Adrenal gland (tissue), 9 donors: ENCODE measurements at regions not wholly inside any gene's neighbourhood (a gene's known extent, or its start where the extent isn't known, plus 50 kb on each side); places are given as distances from the start of the nearest gene placed in this dataset.

ENCODE experiments used
- DNase-seq, 7 donors: peaks; one replicate each; pipeline ENCODE4 v3.0.0-alpha.2; 2019 to 2020
- H3K27ac ChIP-seq, 5 donors: fragments of 200-600 bp; sonication (generic) in 4 of 5; 1 replicate in 3 of 5; 2 replicates in 2 of 5; pipeline versions ENCODE4 v1.5.1 to v1.8.0; 2016 to 2020; ENCODE audit warnings: mild to moderate bottlenecking in 1 of 5
- H3K27me3 ChIP-seq: fragments of 200-600 bp; 2 replicates; pipeline ENCODE4 v1.8.0; 2021
- H3K36me3 ChIP-seq, 2 donors: fragments of 200-600 bp; replicated peaks in 1 of 2; 1 replicate in 1 of 2; 2 replicates in 1 of 2; pipeline versions ENCODE4 v1.5.1 to v1.8.0; 2018 to 2022
- H3K4me1 ChIP-seq, 2 donors: fragments of 200-600 bp; replicated peaks in 1 of 2; 1 replicate in 1 of 2; 2 replicates in 1 of 2; pipeline versions ENCODE4 v1.5.1 to v1.8.0; 2018 to 2021
- H3K4me3 ChIP-seq, 4 donors: fragments of 200-600 bp; sonication (generic) in 3 of 4; one replicate each; pipeline ENCODE4 v1.5.1; 2016 to 2018
- H3K9me3 ChIP-seq, 3 donors: fragments of 200-600 bp; sonication (generic) in 1 of 3; replicated peaks in 1 of 3; 1 replicate in 2 of 3; 2 replicates in 1 of 3; pipeline versions ENCODE4 v1.5.1 to v1.8.0; 2016 to 2021
- POLR2A ChIP-seq, 2 donors: fragments of 450-650 bp; IDR thresholded peaks; one replicate each; pipeline ENCODE4 v1.6.1; 2017; ENCODE audit warnings: antibody characterized with exemption in 2 of 2, mild to moderate bottlenecking in 2 of 2, moderate library complexity in 1 of 2
- WGBS, 4 donors: extraction: QIAGEN DNeasy Blood & Tissue Kit in 2 of 4; methylation state at CpG; one replicate each; pipeline versions ENCODE4 v1.1.5 to v1.1.7; 2013 to 2017; 5-methylcytosine and 5-hydroxymethylcytosine counted together
- intact Hi-C, 2 donors: fragments of 100-400 bp; cut with DNase I; formaldehyde crosslinking; loops; one replicate each; pipeline versions ENCODE4 v1.14.1 to v1.15.0; 2022 to 2023
- TF ChIP-seq, protein P1 (sequence below), 6 experiments: fragments of 450-650 bp in 4 of 6; fragments of 200-600 bp in 2 of 6; sonication (generic) in 1 of 6; IDR thresholded peaks; 1 replicate in 5 of 6; 2 replicates in 1 of 6; pipeline versions ENCODE4 v1.5.1 to v1.8.0; 2016 to 2021; ENCODE audit warnings: antibody characterized with exemption in 6 of 6, mild to moderate bottlenecking in 2 of 6, moderate library complexity in 1 of 6
- donor health status: healthy with polysubstance abuse.
- donor health status: Bipolar disorder and iron deficiency.
- donor health status: DM: yes; HTN: yes; CAD: no.
- donor health status: DM: no; HTN: no; CAD: no.
- donor health status: DM: no; HTN: no; CAD: no.

GRCh38 chr13:75194717-75195462 lies 287.1 kb downstream of the TBC1D4 start:
- no peak for DNase-seq
- no peaks in the 10 kb centered on the region for H3K27me3 ChIP-seq
- H3K36me3 ChIP-seq = no peaks in the 10 kb centered on the region
- H3K9me3 ChIP-seq = no peaks in the 10 kb centered on the region
- H3K4me1 ChIP-seq = no peaks in the 10 kb centered on the region
- intact Hi-C loops = no loop called here
- TF ChIP-seq, protein P1, sequence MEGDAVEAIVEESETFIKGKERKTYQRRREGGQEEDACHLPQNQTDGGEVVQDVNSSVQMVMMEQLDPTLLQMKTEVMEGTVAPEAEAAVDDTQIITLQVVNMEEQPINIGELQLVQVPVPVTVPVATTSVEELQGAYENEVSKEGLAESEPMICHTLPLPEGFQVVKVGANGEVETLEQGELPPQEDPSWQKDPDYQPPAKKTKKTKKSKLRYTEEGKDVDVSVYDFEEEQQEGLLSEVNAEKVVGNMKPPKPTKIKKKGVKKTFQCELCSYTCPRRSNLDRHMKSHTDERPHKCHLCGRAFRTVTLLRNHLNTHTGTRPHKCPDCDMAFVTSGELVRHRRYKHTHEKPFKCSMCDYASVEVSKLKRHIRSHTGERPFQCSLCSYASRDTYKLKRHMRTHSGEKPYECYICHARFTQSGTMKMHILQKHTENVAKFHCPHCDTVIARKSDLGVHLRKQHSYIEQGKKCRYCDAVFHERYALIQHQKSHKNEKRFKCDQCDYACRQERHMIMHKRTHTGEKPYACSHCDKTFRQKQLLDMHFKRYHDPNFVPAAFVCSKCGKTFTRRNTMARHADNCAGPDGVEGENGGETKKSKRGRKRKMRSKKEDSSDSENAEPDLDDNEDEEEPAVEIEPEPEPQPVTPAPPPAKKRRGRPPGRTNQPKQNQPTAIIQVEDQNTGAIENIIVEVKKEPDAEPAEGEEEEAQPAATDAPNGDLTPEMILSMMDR (IDR thresholded peaks at IDR 0.05) = no peak
- TF ChIP-seq POLR2A (IDR thresholded peaks at IDR 0.05) = no peak
- no peak overlapping the region for H3K27ac ChIP-seq
- no peak overlapping the region for H3K4me3 ChIP-seq
- WGBS, 4 donors = 66 to 76% (median 68%) methylated on average over 5 of the region's 5 CpGs

- DNase-seq = no peak
- intact Hi-C loops = no loop called here
- peaks cover 0 to 11% (median 0%) of the 10 kb centered on the region in 3 donors for H3K9me3 ChIP-seq
- no peak overlapping the region for H3K27ac ChIP-seq
- no peaks in the 10 kb centered on the region for H3K36me3 ChIP-seq
- 14 to 32% (median 25%) methylated on average over 2 of the region's 2 CpGs for WGBS, 4 donors
- H3K27me3 ChIP-seq = no peaks in the 10 kb centered on the region
- no peak for TF ChIP-seq POLR2A (IDR thresholded peaks at IDR 0.05)
- TF ChIP-seq, protein P1 (IDR thresholded peaks at IDR 0.05) = no peak
- no peak overlapping the region for H3K4me3 ChIP-seq
- H3K4me1 ChIP-seq = no peaks in the 10 kb centered on the region
These were observed 295.6 kb downstream of the TBC1D4 start for GRCh38 chr13:75186379-75186778.

DNA sequence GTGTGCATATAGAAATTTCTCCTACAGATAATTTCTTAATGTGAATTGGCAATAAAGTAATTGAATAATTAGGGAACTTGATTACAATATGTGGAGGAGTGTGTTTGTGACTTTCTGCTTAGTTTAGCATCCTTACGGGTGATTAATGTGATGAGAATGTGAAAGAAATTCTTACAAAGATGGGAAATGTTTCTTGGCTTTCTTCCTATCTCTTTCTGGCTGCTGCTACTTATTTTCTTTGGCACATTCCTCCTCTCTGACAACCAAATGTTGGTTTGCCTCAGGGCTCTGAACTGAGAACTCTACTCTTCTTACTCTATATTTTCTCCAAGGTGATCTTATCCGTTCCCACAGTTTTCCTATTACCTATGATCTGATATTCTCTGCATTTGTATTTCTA lies 300.1 kb downstream of the TBC1D4 start:
- Histone ChIP-seq H3K36me3 (no peaks in the 10 kb centered on the region), H3K9me3 (no peaks in the 10 kb centered on the region), H3K4me1 (no peaks in the 10 kb centered on the region), H3K4me3 (no peak overlapping the region), H3K27me3 (no peaks in the 10 kb centered on the region), H3K27ac (no peak overlapping the region)
- intact Hi-C loops = no loop called here
- WGBS, 4 donors = 35 to 51% (median 45%) methylated on average over 2 of the region's 2 CpGs
- DNase-seq = no peak
- no peak for TF ChIP-seq POLR2A (IDR thresholded peaks at IDR 0.05)
- TF ChIP-seq, protein P1 (IDR thresholded peaks at IDR 0.05) = no peak

- Histone ChIP-seq H3K9me3 (no peaks in the 10 kb centered on the region), H3K36me3 (no peaks in the 10 kb centered on the region), H3K27ac (no peak overlapping the region), H3K27me3 (no peaks in the 10 kb centered on the region), H3K4me1 (no peaks in the 10 kb centered on the region), H3K4me3 (no peak overlapping the region)
- intact Hi-C loops = no loop called here
- WGBS, 4 donors = 83 to 90% (median 86%) methylated on average over 1 of the region's 1 CpG
- no peak for TF ChIP-seq POLR2A (IDR thresholded peaks at IDR 0.05)
- TF ChIP-seq, protein P1 (IDR thresholded peaks at IDR 0.05) = no peak
- DNase-seq = no peak
These were observed 301.0 kb downstream of the TBC1D4 start for GRCh38 chr13:75180805-75181455.
